ENCODE measurements at regions not wholly inside any gene's neighbourhood (a gene's known extent, or its start where the extent isn't known, plus 50 kb on each side); places are given as distances from the start of the nearest gene placed in this dataset.
A peak's percentile ranks its signal among the peaks of the same experiment; 100 is the strongest.

GRCh38 chr1:4153571-4153970 is 253.5 kb upstream of the C1orf174 start:
- no peaks in the 10 kb centered on the region for H3K9me3 ChIP-seq
- WGBS, 2 donors, result 89 to 97% methylated on average over 4 to 5 of the region's 5 CpGs
- no peaks in the 10 kb centered on the region for H3K36me3 ChIP-seq (ENCODE audit: low read depth, missing control alignments)
- no peak for DNase-seq
- no peaks in the 10 kb centered on the region for H3K27me3 ChIP-seq
- H3K4me1 ChIP-seq, result no peaks in the 10 kb centered on the region
- no peak overlapping the region for H3K27ac ChIP-seq
- no peak overlapping the region for H3K4me3 ChIP-seq
- intact Hi-C loops (cut with DNase I; ENCODE audit: low total_unique reads), result no loop called here
- TF ChIP-seq CTCF (IDR thresholded peaks at IDR 0.05) (no peak), POLR2A (IDR thresholded peaks at IDR 0.05) (no peak)

- intact Hi-C loops (cut with DNase I; ENCODE audit: low total_unique reads), result no loop called here
- WGBS, 2 donors, result 75 to 76% methylated on average over 9 to 14 of the region's 14 CpGs
Observed at GRCh38 chr1:4156241-4156973, 256.3 kb upstream of the C1orf174 start.

GRCh38 chr1:4160181-4160580 is 260.1 kb upstream of the C1orf174 start:
- 87 to 89% methylated on average over 6 to 7 of the region's 7 CpGs for WGBS, 2 donors
- no peak overlapping the region for H3K4me3 ChIP-seq

More at GRCh38 chr1:4156241-4156973, 256.3 kb upstream of the C1orf174 start:
- no peaks in the 10 kb centered on the region for H3K27me3 ChIP-seq
- H3K4me3 ChIP-seq, result no peak overlapping the region
- no peaks in the 10 kb centered on the region for H3K9me3 ChIP-seq
- H3K36me3 ChIP-seq (ENCODE audit: low read depth, missing control alignments), result no peaks in the 10 kb centered on the region
- TF ChIP-seq POLR2A (IDR thresholded peaks at IDR 0.05) (no peak), CTCF (IDR thresholded peaks at IDR 0.05) (no peak)
- H3K27ac ChIP-seq, result no peak overlapping the region
- H3K4me1 ChIP-seq, result no peaks in the 10 kb centered on the region
- no peak for DNase-seq

GRCh38 chr1:4161366-4162006 is 261.4 kb upstream of the C1orf174 start:
- no peak for TF ChIP-seq CTCF (IDR thresholded peaks at IDR 0.05)
- TF ChIP-seq POLR2A (IDR thresholded peaks at IDR 0.05), result no peak
- Histone ChIP-seq H3K36me3 (ENCODE audit: low read depth, missing control alignments) (no peaks in the 10 kb centered on the region), H3K4me1 (no peaks in the 10 kb centered on the region), H3K27me3 (no peaks in the 10 kb centered on the region), H3K9me3 (no peaks in the 10 kb centered on the region), H3K4me3 (peak overlapping the region in 1 of 2 donors; percentile 29), H3K27ac (no peak overlapping the region)
- DNase-seq, result peak; percentile 19
- intact Hi-C loops (cut with DNase I; ENCODE audit: low total_unique reads), result no loop called here
- 10 to 37% methylated on average over 2 to 29 of the region's 29 CpGs for WGBS, 2 donors

More at GRCh38 chr1:4160181-4160580, 260.1 kb upstream of the C1orf174 start:
- TF ChIP-seq CTCF (IDR thresholded peaks at IDR 0.05) (no peak), POLR2A (IDR thresholded peaks at IDR 0.05) (no peak)
- H3K36me3 ChIP-seq (ENCODE audit: low read depth, missing control alignments), result no peaks in the 10 kb centered on the region
- H3K27ac ChIP-seq, result no peak overlapping the region
- no peaks in the 10 kb centered on the region for H3K4me1 ChIP-seq
- H3K9me3 ChIP-seq, result no peaks in the 10 kb centered on the region
- intact Hi-C loops (cut with DNase I; ENCODE audit: low total_unique reads), result no loop called here
- DNase-seq, result no peak
- no peaks in the 10 kb centered on the region for H3K27me3 ChIP-seq
